ENCODE measurements at regions not wholly inside any gene's neighbourhood (a gene's known extent, or its start where the extent isn't known, plus 50 kb on each side); places are given as distances from the start of the nearest gene placed in this dataset.

DNA sequence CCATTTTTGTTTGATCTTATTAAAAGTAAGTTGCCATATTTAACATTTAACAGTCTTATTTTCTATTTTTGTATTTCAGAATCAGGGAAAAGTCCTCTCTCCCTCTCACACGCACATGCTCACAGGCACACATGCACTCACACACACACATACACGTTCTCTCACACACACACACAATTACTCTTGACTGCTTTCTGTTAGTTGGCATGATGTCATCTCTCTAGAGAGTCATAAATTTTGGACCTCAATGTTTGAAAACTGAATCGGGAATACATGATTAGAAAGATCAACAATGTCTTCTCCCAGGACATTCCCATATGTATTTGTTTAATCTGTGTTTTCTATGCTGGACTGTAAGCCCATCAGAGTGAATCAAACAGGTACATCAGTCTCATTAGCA is 165.7 kb upstream of the AHR start:
- TF ChIP-seq EP300 (conservative IDR thresholded peaks at IDR 0.05; ENCODE audit: poor library complexity, severe bottlenecking) (no peak), EZH2 (IDR thresholded peaks at IDR 0.05; ENCODE audit: borderline replicate concordance, insufficient read depth, low read length, poor library complexity, severe bottlenecking) (no peak), SMC3 (conservative IDR thresholded peaks at IDR 0.05; ENCODE audit: poor library complexity) (no peak), RAD21 (conservative IDR thresholded peaks at IDR 0.05) (no peak), POLR2AphosphoS5 (IDR thresholded peaks at IDR 0.05) (no peak)
- TF ChIP-seq, protein P1, sequence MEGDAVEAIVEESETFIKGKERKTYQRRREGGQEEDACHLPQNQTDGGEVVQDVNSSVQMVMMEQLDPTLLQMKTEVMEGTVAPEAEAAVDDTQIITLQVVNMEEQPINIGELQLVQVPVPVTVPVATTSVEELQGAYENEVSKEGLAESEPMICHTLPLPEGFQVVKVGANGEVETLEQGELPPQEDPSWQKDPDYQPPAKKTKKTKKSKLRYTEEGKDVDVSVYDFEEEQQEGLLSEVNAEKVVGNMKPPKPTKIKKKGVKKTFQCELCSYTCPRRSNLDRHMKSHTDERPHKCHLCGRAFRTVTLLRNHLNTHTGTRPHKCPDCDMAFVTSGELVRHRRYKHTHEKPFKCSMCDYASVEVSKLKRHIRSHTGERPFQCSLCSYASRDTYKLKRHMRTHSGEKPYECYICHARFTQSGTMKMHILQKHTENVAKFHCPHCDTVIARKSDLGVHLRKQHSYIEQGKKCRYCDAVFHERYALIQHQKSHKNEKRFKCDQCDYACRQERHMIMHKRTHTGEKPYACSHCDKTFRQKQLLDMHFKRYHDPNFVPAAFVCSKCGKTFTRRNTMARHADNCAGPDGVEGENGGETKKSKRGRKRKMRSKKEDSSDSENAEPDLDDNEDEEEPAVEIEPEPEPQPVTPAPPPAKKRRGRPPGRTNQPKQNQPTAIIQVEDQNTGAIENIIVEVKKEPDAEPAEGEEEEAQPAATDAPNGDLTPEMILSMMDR (IDR thresholded peaks at IDR 0.05; ENCODE audit: poor library complexity, severe bottlenecking) = no peak
- TF ChIP-seq, protein P2, sequence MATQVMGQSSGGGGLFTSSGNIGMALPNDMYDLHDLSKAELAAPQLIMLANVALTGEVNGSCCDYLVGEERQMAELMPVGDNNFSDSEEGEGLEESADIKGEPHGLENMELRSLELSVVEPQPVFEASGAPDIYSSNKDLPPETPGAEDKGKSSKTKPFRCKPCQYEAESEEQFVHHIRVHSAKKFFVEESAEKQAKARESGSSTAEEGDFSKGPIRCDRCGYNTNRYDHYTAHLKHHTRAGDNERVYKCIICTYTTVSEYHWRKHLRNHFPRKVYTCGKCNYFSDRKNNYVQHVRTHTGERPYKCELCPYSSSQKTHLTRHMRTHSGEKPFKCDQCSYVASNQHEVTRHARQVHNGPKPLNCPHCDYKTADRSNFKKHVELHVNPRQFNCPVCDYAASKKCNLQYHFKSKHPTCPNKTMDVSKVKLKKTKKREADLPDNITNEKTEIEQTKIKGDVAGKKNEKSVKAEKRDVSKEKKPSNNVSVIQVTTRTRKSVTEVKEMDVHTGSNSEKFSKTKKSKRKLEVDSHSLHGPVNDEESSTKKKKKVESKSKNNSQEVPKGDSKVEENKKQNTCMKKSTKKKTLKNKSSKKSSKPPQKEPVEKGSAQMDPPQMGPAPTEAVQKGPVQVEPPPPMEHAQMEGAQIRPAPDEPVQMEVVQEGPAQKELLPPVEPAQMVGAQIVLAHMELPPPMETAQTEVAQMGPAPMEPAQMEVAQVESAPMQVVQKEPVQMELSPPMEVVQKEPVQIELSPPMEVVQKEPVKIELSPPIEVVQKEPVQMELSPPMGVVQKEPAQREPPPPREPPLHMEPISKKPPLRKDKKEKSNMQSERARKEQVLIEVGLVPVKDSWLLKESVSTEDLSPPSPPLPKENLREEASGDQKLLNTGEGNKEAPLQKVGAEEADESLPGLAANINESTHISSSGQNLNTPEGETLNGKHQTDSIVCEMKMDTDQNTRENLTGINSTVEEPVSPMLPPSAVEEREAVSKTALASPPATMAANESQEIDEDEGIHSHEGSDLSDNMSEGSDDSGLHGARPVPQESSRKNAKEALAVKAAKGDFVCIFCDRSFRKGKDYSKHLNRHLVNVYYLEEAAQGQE (IDR thresholded peaks at IDR 0.05; ENCODE audit: borderline replicate concordance) = no peak

Data from neural cell (in vitro differentiated cells).